Spleen (tissue), 11 donors: ENCODE measurements at regions not wholly inside any gene's neighbourhood (a gene's known extent, or its start where the extent isn't known, plus 50 kb on each side); places are given as distances from the start of the nearest gene placed in this dataset.
A peak's percentile ranks its signal among the peaks of the same experiment; 100 is the strongest.
"Not testable (repeated sequence)": the region's sequence is repeated elsewhere in the genome, so short reads cannot be mapped to it uniquely, and the experiment has no call there.

Experiments
- DNase-seq: peaks from one replicate; pipeline ENCODE4 v3.0.0-alpha.2; 2020
- H3K27ac ChIP-seq, 8 donors: fragments of 200-600 bp; sonication (generic) in 7 of 8; 1 replicate in 4 of 8; 2 replicates in 4 of 8; pipeline versions ENCODE4 v1.5.0 to v1.8.0; 2016 to 2021; ENCODE audit warnings: inconsistent platforms in 4 of 8, mild to moderate bottlenecking in 4 of 8, moderate library complexity in 1 of 8
- H3K27me3 ChIP-seq, 7 donors: fragments of 200-600 bp; sonication (generic) in 6 of 7; replicated peaks in 1 of 7; 1 replicate in 4 of 7; 2 replicates in 3 of 7; pipeline versions ENCODE4 v1.5.0 to v1.8.0; 2016 to 2021; ENCODE audit warnings: inconsistent platforms in 3 of 7, mild to moderate bottlenecking in 1 of 7
- H3K36me3 ChIP-seq, 6 donors: fragments of 200-600 bp; sonication (generic) in 5 of 6; 1 replicate in 4 of 6; 2 replicates in 2 of 6; pipeline versions ENCODE4 v1.5.0 to v1.8.0; 2016 to 2021; ENCODE audit warnings: inconsistent platforms in 2 of 6
- H3K4me1 ChIP-seq, 6 donors: fragments of 200-600 bp; sonication (generic) in 5 of 6; 1 replicate in 3 of 6; 2 replicates in 3 of 6; pipeline versions ENCODE4 v1.5.0 to v1.8.0; 2016 to 2021; ENCODE audit warnings: inconsistent platforms in 3 of 6
- H3K4me3 ChIP-seq, 8 donors: fragments of 200-600 bp; sonication (generic) in 7 of 8; 1 replicate in 4 of 8; 2 replicates in 4 of 8; pipeline versions ENCODE4 v1.5.0 to v1.8.0; 2016 to 2021; ENCODE audit warnings: inconsistent platforms in 4 of 8, mild to moderate bottlenecking in 4 of 8, moderate library complexity in 2 of 8
- H3K9me3 ChIP-seq, 8 donors: fragments of 200-600 bp; sonication (generic) in 7 of 8; 1 replicate in 4 of 8; 2 replicates in 4 of 8; pipeline versions ENCODE4 v1.5.0 to v1.8.0; 2016 to 2021; ENCODE audit warnings: inconsistent platforms in 4 of 8
- POLR2AphosphoS5 ChIP-seq, 3 donors: sonication (generic); formaldehyde crosslinking; IDR thresholded peaks; one replicate each; pipeline ENCODE4 v1.5.1; 2017; ENCODE audit warnings: antibody characterized with exemption in 3 of 3
- WGBS, 5 donors: extraction: QIAGEN DNeasy Blood & Tissue Kit in 3 of 5; methylation state at CpG; one replicate each; pipeline versions ENCODE4 v1.1.5 to v1.1.7; 2013 to 2018; 5-methylcytosine and 5-hydroxymethylcytosine counted together
- intact Hi-C: fragments of 100-400 bp; cut with DNase I; formaldehyde crosslinking; loops from one replicate; pipeline ENCODE4 v1.15.0; 2023; ENCODE audit warnings: low total_unique reads
- TF ChIP-seq, protein P1 (sequence below), 11 experiments: fragments of 200-600 bp in 7 of 11; fragments of 450-650 bp in 4 of 11; sonication (generic) in 4 of 11; IDR thresholded peaks in 8 of 11; conservative IDR thresholded peaks in 3 of 11; 1 replicate in 7 of 11; 2 replicates in 4 of 11; pipeline versions ENCODE4 v1.4.0 to v1.8.0; 2016 to 2021; ENCODE audit warnings: antibody characterized with exemption in 11 of 11, inconsistent platforms in 4 of 11, mild to moderate bottlenecking in 1 of 11
- donor health status: healthy with polysubstance abuse.
- donor health status: DM: no; HTN: no; CAD: no; lungs with moderate emphysema.
- donor health status: DM: no; HTN: no; CAD: no.
- donor health status: Bipolar disorder and iron deficiency.
- donor health status: healthy.
- donor health status: DM: no; HTN: no; CAD: no.
- donor health status: DM: yes; HTN: yes; CAD: no.

DNA sequence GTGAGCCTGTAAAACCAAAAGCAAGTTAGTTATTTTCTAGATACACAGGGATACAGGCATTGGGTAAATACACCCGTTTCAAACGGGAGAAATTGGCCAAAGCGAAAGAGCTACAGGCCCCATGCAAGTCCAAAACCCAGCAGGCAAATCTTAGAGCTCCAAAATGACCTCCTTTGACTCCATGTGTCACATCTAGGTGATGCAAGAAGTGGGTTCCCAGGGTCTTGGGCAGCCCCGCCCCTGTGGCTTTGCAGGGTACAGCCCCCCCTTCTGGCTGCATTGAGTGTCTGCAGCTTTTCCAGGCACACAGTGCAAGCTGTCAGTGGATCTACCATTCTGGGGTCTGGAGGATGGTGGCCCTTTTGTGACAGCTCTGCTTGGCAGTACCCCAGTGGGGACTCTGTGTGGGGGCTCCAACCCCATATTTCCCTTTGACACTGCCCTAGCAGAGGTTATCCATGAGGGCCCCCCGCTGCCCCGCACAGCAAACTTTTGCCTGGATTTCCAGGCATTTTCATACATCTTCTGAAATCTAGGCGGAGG, 1367.6 kb downstream of the CDH12 start:
- H3K4me3 ChIP-seq, H3K4me1 ChIP-seq, H3K9me3 ChIP-seq, H3K27ac ChIP-seq, intact Hi-C loops, H3K27me3 ChIP-seq, DNase-seq: not testable (repeated sequence)
- WGBS, 5 donors = 95 to 98% (median 97%) methylated on average over 3 to 7 of the region's 7 CpGs
- TF ChIP-seq, protein P1, sequence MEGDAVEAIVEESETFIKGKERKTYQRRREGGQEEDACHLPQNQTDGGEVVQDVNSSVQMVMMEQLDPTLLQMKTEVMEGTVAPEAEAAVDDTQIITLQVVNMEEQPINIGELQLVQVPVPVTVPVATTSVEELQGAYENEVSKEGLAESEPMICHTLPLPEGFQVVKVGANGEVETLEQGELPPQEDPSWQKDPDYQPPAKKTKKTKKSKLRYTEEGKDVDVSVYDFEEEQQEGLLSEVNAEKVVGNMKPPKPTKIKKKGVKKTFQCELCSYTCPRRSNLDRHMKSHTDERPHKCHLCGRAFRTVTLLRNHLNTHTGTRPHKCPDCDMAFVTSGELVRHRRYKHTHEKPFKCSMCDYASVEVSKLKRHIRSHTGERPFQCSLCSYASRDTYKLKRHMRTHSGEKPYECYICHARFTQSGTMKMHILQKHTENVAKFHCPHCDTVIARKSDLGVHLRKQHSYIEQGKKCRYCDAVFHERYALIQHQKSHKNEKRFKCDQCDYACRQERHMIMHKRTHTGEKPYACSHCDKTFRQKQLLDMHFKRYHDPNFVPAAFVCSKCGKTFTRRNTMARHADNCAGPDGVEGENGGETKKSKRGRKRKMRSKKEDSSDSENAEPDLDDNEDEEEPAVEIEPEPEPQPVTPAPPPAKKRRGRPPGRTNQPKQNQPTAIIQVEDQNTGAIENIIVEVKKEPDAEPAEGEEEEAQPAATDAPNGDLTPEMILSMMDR (IDR thresholded peaks at IDR 0.05 in 8 of 11, conservative IDR thresholded peaks at IDR 0.05 in 3 of 11) = peak in 2 of 11 experiments; percentile 25 to 42
- H3K36me3 ChIP-seq = peaks cover 0 to 45% (median 13%) of the 10 kb centered on the region in 6 donors

DNA sequence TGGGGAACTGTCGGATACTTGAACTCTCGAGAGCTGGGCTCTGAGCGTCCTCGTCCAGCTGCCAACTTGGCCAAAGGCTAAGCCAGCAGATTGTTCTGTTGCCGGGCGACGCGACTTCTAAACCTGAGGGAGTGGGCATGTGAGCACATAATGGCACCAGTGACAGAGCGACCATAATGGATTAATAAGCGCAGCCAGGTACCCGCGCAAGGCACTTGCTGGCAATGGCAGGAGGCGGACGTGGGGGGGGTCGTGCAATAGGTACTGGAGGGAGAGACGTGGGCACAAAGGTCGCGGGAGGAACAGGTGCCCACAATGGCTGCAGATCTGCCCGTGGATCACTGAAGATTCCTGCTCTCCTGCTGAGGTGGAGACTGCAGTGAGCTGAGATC, 1368.7 kb downstream of the CDH12 start:
- H3K36me3 ChIP-seq = peaks cover 0 to 51% (median 13%) of the 10 kb centered on the region in 6 donors
- H3K27ac ChIP-seq, DNase-seq, H3K9me3 ChIP-seq, H3K27me3 ChIP-seq, H3K4me3 ChIP-seq, H3K4me1 ChIP-seq, intact Hi-C loops: not testable (repeated sequence)
- 94 to 99% (median 98%) methylated on average over 11 to 15 of the region's 19 CpGs for WGBS, 5 donors

DNA sequence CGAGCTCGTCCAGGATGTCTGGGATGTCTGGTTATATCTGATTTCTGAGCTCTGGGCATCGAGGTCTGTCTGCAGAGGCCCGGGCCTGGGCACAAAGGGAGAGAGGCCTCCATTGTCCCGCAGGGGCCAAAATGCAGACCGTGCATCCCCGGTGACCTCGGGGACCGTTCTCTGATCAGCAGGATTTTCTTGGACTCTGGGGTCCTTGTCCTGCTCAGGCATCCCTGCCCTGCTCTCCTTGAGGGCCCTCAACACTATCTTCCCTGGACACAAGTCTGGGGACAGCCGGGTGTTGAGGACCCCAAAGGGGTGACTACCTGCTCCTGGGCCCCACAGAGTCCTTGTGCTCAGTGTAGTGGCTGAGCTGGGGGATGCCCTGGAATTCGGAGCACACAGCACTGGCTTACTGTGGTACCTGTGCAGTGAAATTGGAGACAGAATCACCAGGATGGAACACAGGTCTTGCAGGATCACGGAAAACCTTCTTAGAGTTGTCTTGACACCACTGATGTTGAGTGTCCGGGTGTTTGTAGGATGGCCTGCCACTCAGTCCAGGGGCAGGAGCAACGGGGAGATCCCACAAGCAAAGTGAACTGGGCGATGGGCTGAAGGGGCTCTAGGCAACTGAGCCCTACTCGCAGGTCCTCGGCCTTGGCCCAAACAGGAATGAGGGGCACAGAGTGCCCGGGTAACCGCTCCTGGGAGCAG, 1369.2 kb downstream of the CDH12 start:
- H3K27ac ChIP-seq, H3K4me3 ChIP-seq, intact Hi-C loops, H3K27me3 ChIP-seq, H3K4me1 ChIP-seq, H3K9me3 ChIP-seq, DNase-seq: not testable (repeated sequence)
- 91 to 98% (median 95%) methylated on average over 15 to 19 of the region's 19 CpGs for WGBS, 5 donors
- peaks cover 0 to 57% (median 13%) of the 10 kb centered on the region in 6 donors for H3K36me3 ChIP-seq

DNA sequence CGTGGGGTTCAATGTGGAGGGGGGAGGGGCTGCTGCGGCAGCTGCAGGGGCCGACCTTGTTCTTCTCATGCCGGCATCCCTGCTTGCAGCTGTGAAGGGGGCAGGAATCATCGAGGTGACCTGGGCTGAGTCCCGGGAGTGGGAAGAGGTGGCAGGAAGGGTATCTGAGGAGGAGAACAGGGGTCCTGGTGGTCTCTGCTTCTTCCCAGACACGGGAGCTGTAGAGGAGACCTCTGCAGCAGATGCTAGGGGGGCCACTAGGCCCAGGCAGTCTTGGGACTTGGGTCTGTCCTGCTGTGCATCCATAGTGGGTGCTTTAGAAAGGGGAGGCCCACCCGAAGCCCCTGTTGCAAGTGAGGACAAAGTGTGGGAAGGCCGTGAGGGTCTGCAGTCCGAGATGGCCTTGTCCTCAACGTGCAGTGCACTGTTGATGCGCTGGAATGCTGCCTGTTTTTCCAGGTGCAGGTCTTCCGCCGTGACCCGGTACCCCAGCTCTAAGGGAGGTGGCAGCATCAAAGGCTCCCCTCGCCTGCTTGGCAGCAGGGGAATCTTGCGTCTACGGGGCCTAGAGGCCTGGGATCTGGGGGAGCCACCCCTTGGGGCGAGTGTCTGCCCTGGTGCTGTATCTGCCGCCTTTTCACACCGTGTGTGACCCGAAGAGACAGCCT, 1370.0 kb downstream of the CDH12 start:
- H3K4me1 ChIP-seq, intact Hi-C loops, H3K27me3 ChIP-seq, H3K27ac ChIP-seq, DNase-seq, H3K9me3 ChIP-seq, H3K4me3 ChIP-seq: not testable (repeated sequence)
- peaks cover 0 to 63% (median 14%) of the 10 kb centered on the region in 6 donors for H3K36me3 ChIP-seq
- 91 to 97% (median 94%) methylated on average over 18 to 19 of the region's 22 CpGs for WGBS, 5 donors

DNA sequence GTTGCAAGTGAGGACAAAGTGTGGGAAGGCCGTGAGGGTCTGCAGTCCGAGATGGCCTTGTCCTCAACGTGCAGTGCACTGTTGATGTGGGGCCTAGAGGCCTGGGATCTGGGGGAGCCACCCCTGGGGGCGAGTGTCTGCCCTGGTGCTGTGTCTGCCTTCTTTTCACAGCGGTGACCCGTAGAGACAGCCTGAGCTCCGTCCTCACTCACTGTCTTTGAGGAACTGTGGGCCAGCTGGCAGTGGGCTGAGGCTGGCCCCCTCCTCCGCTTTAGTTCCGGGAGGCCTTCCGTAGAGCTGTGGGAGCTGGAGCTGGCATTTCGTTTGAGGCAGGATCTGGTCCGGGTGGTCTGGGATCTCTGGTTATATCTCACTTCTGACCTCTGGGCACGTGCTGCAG, 1370.6 kb downstream of the CDH12 start:
- H3K27me3 ChIP-seq, intact Hi-C loops, H3K9me3 ChIP-seq, H3K4me3 ChIP-seq, H3K27ac ChIP-seq, H3K4me1 ChIP-seq, DNase-seq: not testable (repeated sequence)
- 88 to 93% (median 92%) methylated on average over 12 to 13 of the region's 13 CpGs for WGBS, 5 donors
- peaks cover 0 to 63% (median 14%) of the 10 kb centered on the region in 6 donors for H3K36me3 ChIP-seq

DNA sequence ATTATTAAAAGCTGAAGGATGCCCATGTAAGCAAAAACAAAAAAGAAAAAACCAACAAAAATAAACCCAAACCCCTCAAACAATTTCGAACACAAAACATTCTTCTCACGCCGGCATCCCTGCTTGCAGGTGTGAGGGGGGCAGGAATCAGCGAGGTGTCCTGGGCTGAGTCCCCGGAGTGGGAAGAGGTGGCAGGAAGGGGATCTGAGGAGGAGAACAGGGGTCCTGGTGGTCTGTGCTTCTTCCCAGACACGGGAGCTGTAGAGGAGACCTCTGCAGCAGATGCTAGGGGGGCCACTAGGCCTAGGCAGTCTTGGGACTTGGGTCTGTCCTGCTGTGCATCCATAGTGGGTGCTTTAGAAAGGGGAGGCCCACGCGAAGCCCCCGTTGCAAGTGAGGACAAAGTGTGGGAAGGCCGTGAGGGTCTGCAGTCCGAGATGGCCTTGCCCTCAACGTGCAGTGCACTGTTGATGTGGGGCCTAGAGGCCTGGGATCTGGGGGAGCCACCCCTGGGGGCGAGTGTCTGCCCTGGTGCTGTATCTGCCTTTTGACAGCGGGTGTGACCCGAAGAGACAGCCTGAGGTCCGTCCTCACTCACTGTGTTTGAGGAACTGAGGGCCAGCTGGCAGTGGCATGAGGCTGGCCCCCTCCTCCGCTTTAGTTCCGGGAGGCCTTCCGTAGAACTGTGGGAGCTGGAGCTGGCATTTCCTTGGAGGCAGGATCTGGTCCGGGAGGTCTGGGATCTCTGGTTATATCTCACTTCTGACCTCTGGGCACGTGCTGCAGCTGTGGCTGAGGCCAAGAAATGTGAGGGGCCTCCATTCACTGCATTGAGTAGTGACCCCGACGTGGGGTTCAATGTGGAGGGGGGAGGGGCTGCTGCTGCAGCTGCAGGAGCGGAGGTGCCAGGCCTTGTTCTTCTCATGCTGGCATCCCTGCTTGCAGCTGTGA, 1371.5 kb downstream of the CDH12 start:
- H3K36me3 ChIP-seq = peaks cover 0 to 63% (median 14%) of the 10 kb centered on the region in 6 donors
- H3K4me1 ChIP-seq, H3K27me3 ChIP-seq, H3K4me3 ChIP-seq, H3K9me3 ChIP-seq, DNase-seq, intact Hi-C loops: not testable (repeated sequence)
- WGBS, 5 donors = 85 to 89% (median 88%) methylated on average over 24 of the region's 24 CpGs
- peak overlapping the region in 3 of 8 donors; percentile 1 to 24 (median 14) for H3K27ac ChIP-seq
- peak in 1 of 3 donors; percentile 36 for TF ChIP-seq POLR2AphosphoS5 (IDR thresholded peaks at IDR 0.05)

DNA sequence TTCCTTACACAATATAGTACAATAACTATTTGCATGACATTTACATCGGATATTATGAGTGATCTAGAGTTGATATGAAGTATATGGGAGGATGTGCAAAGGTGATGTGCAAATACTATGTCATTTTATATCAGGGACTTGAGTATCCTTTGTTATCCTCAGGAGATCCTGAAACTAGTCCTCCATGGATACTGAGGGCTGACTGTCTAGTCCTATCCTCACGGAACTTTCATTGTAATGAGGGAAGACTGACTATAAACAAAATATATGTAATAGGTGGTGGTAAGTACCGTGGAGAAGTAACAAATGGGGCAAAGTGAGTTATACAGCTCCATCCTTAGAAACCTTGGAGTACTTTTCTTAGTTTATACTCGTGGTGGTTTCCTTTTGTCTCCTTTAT, 1373.1 kb downstream of the CDH12 start:
- H3K27ac ChIP-seq, intact Hi-C loops, H3K9me3 ChIP-seq, H3K4me3 ChIP-seq, DNase-seq, H3K4me1 ChIP-seq, H3K27me3 ChIP-seq: not testable (repeated sequence)
- H3K36me3 ChIP-seq = peaks cover 0 to 57% (median 14%) of the 10 kb centered on the region in 6 donors
- 91 to 95% (median 94%) methylated on average over 3 to 4 of the region's 4 CpGs for WGBS, 5 donors

DNA sequence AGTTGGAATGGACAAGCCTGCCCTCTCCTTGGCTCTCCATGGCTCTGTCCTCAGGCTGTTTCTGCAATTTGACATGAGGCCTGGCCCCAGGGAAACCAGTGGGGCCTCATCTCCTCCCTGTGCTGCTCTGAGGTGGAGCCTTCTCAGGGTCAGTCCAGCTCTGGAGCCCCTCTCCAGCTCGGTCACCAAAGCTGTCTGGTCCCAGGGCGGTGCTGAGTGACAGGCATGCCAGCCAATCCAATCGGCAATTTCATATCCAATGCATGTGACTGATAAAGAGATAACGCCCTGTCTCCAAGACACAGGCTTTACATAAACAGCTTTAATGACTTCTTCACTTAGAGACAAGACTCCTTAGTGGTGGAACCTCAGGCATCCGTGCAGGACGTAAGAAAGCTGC, 1379.2 kb downstream of the CDH12 start:
- DNase-seq, H3K27ac ChIP-seq, H3K27me3 ChIP-seq, intact Hi-C loops, H3K4me3 ChIP-seq, H3K4me1 ChIP-seq, H3K9me3 ChIP-seq: not testable (repeated sequence)
- 82 to 100% (median 96%) methylated on average over 4 to 6 of the region's 6 CpGs for WGBS, 5 donors
- H3K36me3 ChIP-seq = peaks cover 0 to 47% (median 6%) of the 10 kb centered on the region in 6 donors

DNA sequence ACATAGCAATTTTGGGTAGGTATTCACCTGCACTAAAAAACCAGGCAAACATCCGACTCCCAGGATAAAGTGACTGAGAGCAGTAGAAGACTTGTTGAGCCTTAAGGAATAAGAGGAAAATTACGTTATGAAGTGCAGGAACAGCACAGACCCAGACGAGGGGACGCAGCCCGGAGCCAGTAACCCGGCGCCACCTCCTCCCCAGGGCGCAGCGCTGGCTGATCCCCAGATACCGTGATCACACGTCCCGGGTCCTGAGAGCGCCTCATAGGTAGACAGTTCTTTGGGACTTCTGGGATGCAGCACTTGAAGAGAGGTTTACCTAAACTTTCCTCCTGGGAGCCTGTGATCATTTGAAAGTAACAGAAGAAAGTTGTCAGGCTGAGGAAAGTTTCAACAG, 1379.7 kb downstream of the CDH12 start:
- DNase-seq, H3K4me3 ChIP-seq, H3K27ac ChIP-seq, H3K4me1 ChIP-seq, intact Hi-C loops, H3K9me3 ChIP-seq, H3K27me3 ChIP-seq: not testable (repeated sequence)
- H3K36me3 ChIP-seq = peaks cover 0 to 41% (median 5%) of the 10 kb centered on the region in 6 donors
- WGBS, 5 donors = 92 to 99% (median 95%) methylated on average over 13 of the region's 13 CpGs
